Upper lobe of left lung (tissue), 6 donors: ENCODE measurements at regions not wholly inside any gene's neighbourhood (a gene's known extent, or its start where the extent isn't known, plus 50 kb on each side); places are given as distances from the start of the nearest gene placed in this dataset.

Source experiments
- ATAC-seq, 2 donors: fragments of 200-7000 bp; cut with Tn5 transposase; one replicate each; pipeline ENCODE4 v1.9.1; 2022; ENCODE audit warnings: mild to moderate bottlenecking in 2 of 2, moderate library complexity in 2 of 2; ENCODE audit not compliant: low FRiP score in 2 of 2
- DNase-seq, 2 donors: peaks; one replicate each; pipeline ENCODE4 v3.0.0-alpha.2; 2019 to 2020
- H3K27ac ChIP-seq, 4 donors: fragments of 200-600 bp; sonication (generic); one replicate each; pipeline ENCODE4 v1.5.1; 2016 to 2019
- H3K27me3 ChIP-seq, 4 donors: fragments of 200-600 bp; sonication (generic); one replicate each; pipeline ENCODE4 v1.5.1; 2017 to 2019
- H3K36me3 ChIP-seq, 4 donors: fragments of 200-600 bp; sonication (generic); one replicate each; pipeline ENCODE4 v1.5.1; 2016 to 2019
- H3K4me1 ChIP-seq, 4 donors: fragments of 200-600 bp; sonication (generic); one replicate each; pipeline ENCODE4 v1.5.1; 2018 to 2019
- H3K4me3 ChIP-seq, 4 donors: fragments of 200-600 bp; sonication (generic); one replicate each; pipeline ENCODE4 v1.5.1; 2017 to 2019; ENCODE audit warnings: mild to moderate bottlenecking in 2 of 4, moderate library complexity in 1 of 4
- H3K9me3 ChIP-seq, 4 donors: fragments of 200-600 bp; sonication (generic); one replicate each; pipeline ENCODE4 v1.5.1; 2018 to 2019
- CTCF ChIP-seq, 6 experiments: fragments of 450-650 bp in 4 of 6; fragments of 200-600 bp in 2 of 6; sonication (generic) in 2 of 6; IDR thresholded peaks; one replicate each; pipeline ENCODE4 v1.5.1; 2016 to 2019; ENCODE audit warnings: antibody characterized with exemption in 6 of 6
- EP300 ChIP-seq, 4 donors: sonication (generic); formaldehyde crosslinking; IDR thresholded peaks; one replicate each; pipeline ENCODE4 v1.5.1; 2017; ENCODE audit warnings: antibody characterized with exemption in 4 of 4, control low read depth in 2 of 4
- POLR2A ChIP-seq, 4 donors: fragments of 450-650 bp; IDR thresholded peaks; one replicate each; pipeline ENCODE4 v1.5.1; 2016 to 2017; ENCODE audit warnings: antibody characterized with exemption in 4 of 4, mild to moderate bottlenecking in 2 of 4
- POLR2AphosphoS5 ChIP-seq, 2 donors: sonication (generic); formaldehyde crosslinking; IDR thresholded peaks; one replicate each; pipeline ENCODE4 v1.5.1; 2017; ENCODE audit warnings: antibody characterized with exemption in 2 of 2
- WGBS, 2 donors: methylation state at CpG; one replicate each; pipeline ENCODE4 v1.1.5; 2017 to 2018; 5-methylcytosine and 5-hydroxymethylcytosine counted together
- donor health status: DM: no; HTN: no; CAD: no; lungs with moderate emphysema.
- donor health status: DM: no; HTN: yes; CAD: no; lungs with severe emphysema.

GRCh38 chr10:118112543-118113125 is 65.9 kb upstream of the RAB11FIP2 start:
- Histone ChIP-seq H3K36me3 (no peaks in the 10 kb centered on the region), H3K27ac (no peak overlapping the region), H3K4me3 (no peak overlapping the region), H3K27me3 (no peaks in the 10 kb centered on the region), H3K4me1 (no peaks in the 10 kb centered on the region), H3K9me3 (no peaks in the 10 kb centered on the region)
- ATAC-seq (no peak), DNase-seq (no peak)
- WGBS, 2 donors: 93 to 96% methylated on average over 6 of the region's 6 CpGs
- TF ChIP-seq EP300 (IDR thresholded peaks at IDR 0.05) (no peak), CTCF (IDR thresholded peaks at IDR 0.05) (no peak), POLR2A (IDR thresholded peaks at IDR 0.05) (no peak), POLR2AphosphoS5 (IDR thresholded peaks at IDR 0.05) (no peak)

GRCh38 chr10:118110750-118111149 is 64.0 kb upstream of the RAB11FIP2 start:
- no peak overlapping the region for H3K4me3 ChIP-seq
- DNase-seq: no peak
- no peaks in the 10 kb centered on the region for H3K36me3 ChIP-seq
- WGBS, 2 donors: 68% methylated on average over 1 of the region's 1 CpG
- H3K27ac ChIP-seq: no peak overlapping the region
- ATAC-seq: no peak
- H3K4me1 ChIP-seq: no peaks in the 10 kb centered on the region
- no peak for TF ChIP-seq CTCF (IDR thresholded peaks at IDR 0.05)
- no peak for TF ChIP-seq POLR2A (IDR thresholded peaks at IDR 0.05)
- no peak for TF ChIP-seq POLR2AphosphoS5 (IDR thresholded peaks at IDR 0.05)
- no peak for TF ChIP-seq EP300 (IDR thresholded peaks at IDR 0.05)
- no peaks in the 10 kb centered on the region for H3K9me3 ChIP-seq
- H3K27me3 ChIP-seq: no peaks in the 10 kb centered on the region

- no peak overlapping the region for H3K4me3 ChIP-seq
- TF ChIP-seq POLR2AphosphoS5 (IDR thresholded peaks at IDR 0.05): no peak
- TF ChIP-seq CTCF (IDR thresholded peaks at IDR 0.05): no peak
- no peak for TF ChIP-seq EP300 (IDR thresholded peaks at IDR 0.05)
- TF ChIP-seq POLR2A (IDR thresholded peaks at IDR 0.05): no peak
- H3K27me3 ChIP-seq: no peaks in the 10 kb centered on the region
- ATAC-seq (no peak), DNase-seq (no peak)
- WGBS, 2 donors: 78% methylated on average over 20 of the region's 20 CpGs
- no peaks in the 10 kb centered on the region for H3K9me3 ChIP-seq
- no peaks in the 10 kb centered on the region for H3K4me1 ChIP-seq
- no peaks in the 10 kb centered on the region for H3K36me3 ChIP-seq
- H3K27ac ChIP-seq: no peak overlapping the region
Measured at GRCh38 chr10:118108194-118109026, 61.7 kb upstream of the RAB11FIP2 start.

GRCh38 chr10:118107541-118107940 is 60.8 kb upstream of the RAB11FIP2 start:
- H3K4me3 ChIP-seq: no peak overlapping the region
- H3K27ac ChIP-seq: no peak overlapping the region
- ATAC-seq: no peak
- no peaks in the 10 kb centered on the region for H3K27me3 ChIP-seq
- no peak for DNase-seq
- no peaks in the 10 kb centered on the region for H3K4me1 ChIP-seq
- 70 to 84% methylated on average over 2 of the region's 2 CpGs for WGBS, 2 donors
- no peaks in the 10 kb centered on the region for H3K36me3 ChIP-seq
- H3K9me3 ChIP-seq: no peaks in the 10 kb centered on the region
- TF ChIP-seq POLR2A (IDR thresholded peaks at IDR 0.05): no peak
- TF ChIP-seq EP300 (IDR thresholded peaks at IDR 0.05): no peak
- TF ChIP-seq CTCF (IDR thresholded peaks at IDR 0.05): no peak
- TF ChIP-seq POLR2AphosphoS5 (IDR thresholded peaks at IDR 0.05): no peak
